Islet of Langerhans (tissue), 1 donor: ENCODE measurements at regions not wholly inside any gene's neighbourhood (a gene's known extent, or its start where the extent isn't known, plus 50 kb on each side); places are given as distances from the start of the nearest gene placed in this dataset.

Experiments
- FAIRE-seq: peaks from one replicate; lab custom pipeline; 2011; peaks lifted over from hg19 to GRCh38; lab: Jason Lieb, UNC

GRCh38 chr13:106794117-106794516 lies 226.2 kb upstream of the ARGLU1 start:
- FAIRE-seq: no peak

DNA sequence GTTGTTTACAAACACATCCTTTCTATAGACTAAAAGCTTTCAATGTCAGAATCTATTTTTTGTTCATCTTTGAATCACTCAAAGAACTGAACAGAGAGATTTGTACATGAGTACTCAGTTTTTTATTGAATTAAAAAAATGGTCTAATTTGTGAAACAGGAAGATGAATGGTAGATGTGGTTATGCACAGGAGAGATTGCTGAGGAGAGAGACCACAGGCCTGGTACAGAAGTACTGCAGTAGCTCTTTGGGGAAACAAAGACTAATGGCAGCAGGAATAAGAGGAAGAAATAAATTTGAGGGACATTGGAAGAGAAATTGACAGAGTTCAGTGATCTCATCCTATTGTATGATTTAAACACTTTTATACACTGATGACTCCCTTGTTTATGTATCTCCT lies 222.0 kb upstream of the ARGLU1 start:
- no peak for FAIRE-seq

- no peak for FAIRE-seq
Observed at GRCh38 chr13:106786006-106786563, 218.1 kb upstream of the ARGLU1 start.

GRCh38 chr13:106774621-106775020 lies 206.7 kb upstream of the ARGLU1 start:
- no peak for FAIRE-seq

DNA sequence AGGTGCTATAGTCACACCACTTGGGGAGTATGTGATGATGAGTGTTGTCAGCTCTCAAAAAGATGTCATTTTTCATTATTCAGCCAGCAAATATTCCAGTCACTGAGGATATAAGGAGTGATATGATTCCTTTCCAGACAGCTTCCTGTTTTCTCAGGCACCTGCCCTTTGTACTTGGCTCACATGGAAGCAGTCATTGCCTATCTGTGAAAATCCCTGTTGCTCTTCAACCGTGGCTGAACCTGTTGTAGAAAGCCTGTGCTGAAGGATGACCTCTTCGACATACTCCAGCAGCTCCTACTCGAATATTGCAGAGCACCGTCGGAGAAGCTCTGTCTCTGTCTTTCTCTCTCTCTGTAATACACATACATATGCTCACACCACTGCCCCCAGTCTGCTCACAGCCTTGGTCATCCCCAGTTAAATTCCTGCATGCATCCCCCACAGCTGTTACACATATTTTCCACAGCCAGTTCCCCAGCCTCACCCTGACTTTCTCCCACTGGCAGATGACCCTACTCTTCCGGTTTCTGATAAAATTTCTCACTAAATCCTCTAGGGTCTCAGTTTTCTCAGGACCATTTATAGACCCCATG lies 204.2 kb upstream of the ARGLU1 start:
- FAIRE-seq: no peak

GRCh38 chr13:106768991-106769390 lies 201.1 kb upstream of the ARGLU1 start:
- FAIRE-seq: no peak

GRCh38 chr13:106762708-106763107 lies 194.8 kb upstream of the ARGLU1 start:
- no peak for FAIRE-seq

DNA sequence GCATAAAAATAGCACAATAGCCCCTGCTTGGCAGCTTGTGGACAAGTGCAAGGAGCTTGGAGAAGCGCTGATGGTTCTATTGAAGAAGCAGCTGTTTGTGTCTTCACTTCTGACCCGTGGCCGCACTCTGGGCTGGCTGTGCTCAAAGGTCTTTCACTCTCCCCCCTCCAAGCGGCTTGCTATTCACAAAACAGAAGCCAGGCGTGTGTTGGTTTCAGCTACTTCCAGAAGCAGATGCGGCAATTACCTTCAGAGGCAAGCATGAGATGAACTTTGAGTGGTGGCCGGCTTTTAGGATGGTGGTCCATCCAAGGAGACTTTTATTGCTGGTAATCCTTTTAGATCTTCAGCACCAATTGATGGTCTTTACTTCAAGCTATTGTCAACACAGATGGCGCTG lies 188.5 kb upstream of the ARGLU1 start:
- no peak for FAIRE-seq

DNA sequence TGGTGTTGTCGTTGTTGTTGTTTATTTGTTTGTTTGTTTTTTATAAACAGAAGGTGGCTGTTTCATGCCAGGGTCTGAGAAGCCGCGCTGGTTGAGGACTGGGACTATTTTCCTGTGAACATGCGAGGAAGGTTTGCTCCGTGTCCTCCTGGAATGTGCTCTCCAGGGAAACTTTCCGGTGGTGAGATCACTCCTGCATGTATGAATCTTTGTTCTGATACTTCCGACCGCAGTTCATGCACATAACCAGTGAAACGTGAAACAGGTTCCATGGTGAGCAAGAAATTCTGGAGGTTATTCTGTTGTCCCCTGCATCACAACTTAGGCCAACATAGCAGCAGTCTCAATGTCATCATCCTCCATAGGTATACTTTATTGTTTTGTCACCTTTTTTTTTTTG lies 187.6 kb upstream of the ARGLU1 start:
- FAIRE-seq: no peak

GRCh38 chr13:106753251-106753650 lies 185.3 kb upstream of the ARGLU1 start:
- FAIRE-seq: no peak

DNA sequence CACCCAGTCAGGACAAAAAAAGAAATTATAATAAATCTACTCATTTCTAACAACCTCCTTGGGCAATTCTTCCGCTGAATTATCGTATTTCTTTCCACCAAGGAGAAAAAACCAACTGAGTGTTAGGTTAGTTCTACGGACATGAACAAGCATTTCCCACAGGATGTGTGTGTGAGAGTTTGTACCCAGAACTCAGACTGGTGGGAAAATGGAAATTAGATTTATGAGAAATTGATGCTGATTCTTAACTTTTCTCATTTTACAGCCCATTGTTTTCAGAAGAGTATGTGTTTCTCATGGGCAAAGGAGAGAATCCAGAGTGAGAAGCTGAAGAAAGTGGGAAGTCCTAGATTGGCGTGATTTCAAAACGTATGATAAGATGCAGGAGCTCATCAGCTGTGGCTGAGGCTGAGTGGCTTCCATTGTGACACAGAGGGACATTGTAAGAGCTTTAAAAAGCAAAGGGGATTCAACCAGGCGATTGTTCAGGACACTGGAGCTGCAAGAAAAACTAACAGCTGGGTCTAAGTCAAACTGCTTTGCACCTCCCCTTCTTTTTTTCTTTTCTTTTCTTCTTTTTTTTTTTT lies 184.7 kb upstream of the ARGLU1 start:
- FAIRE-seq: no peak

DNA sequence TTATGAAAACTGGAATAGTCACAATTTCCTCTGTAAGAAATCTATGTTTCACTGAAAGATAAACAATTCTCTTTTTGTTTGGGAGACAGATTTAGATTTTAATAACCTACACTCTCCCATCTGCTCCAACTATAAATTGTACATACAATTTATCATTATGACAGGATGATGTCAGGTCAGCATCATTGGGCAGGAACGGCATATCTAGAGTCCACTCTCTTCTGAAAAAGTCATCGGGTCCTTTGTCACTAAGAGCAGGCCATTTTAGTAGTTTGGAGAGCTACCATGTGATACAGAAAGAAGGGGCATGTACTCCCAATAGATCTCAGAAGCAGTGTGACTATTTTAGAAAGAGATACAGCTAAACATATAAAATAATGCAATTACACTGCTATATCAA lies 180.8 kb upstream of the ARGLU1 start:
- FAIRE-seq: no peak

GRCh38 chr13:106744516-106744915 lies 176.6 kb upstream of the ARGLU1 start:
- FAIRE-seq: no peak

DNA sequence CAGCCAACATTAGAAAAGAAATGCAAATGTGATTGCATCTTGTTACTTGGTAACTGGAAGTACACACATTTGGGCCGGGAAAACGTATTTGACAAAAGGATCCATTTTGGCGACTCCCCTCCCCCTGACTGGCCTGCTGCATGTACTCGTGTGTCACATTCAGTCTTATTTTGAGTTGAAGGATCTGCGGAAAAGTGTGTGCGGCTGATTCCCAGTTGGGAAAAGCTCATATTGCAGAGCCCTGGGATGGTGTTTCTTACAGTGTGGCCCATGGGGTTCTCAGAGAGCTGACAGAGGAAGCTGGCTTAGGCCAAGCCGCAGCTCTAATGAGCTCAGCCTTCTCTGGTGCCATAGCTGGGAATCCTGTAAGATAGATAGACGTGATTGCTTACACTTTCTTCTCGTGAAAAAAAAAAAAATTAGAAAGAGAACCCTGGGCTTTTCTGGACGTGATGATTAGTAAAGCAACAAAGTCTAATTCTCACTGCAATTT lies 170.3 kb upstream of the ARGLU1 start:
- no peak for FAIRE-seq

GRCh38 chr13:106736941-106737340 lies 169.0 kb upstream of the ARGLU1 start:
- FAIRE-seq: no peak

- no peak for FAIRE-seq
Observed at GRCh38 chr13:106734198-106734597, 166.3 kb upstream of the ARGLU1 start.

DNA sequence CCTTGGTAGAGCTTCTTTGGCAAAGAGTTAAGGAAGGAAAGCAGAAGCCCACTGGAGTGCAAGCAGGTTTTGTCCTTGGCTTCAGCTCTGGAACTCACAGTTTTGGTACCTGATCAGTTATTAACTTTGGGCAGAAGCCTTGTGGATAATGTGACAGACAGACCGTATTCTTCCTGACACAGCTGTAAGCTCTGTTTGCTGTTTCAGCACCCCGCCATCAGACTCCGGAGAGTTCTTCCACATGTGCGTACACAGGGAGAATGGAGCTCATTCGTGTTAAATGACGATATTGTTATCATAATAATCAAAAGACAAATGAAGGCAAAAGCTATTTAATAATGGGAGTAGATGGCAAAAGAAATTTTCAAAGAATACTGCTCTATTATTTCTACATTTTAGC lies 155.1 kb upstream of the ARGLU1 start:
- FAIRE-seq: no peak

DNA sequence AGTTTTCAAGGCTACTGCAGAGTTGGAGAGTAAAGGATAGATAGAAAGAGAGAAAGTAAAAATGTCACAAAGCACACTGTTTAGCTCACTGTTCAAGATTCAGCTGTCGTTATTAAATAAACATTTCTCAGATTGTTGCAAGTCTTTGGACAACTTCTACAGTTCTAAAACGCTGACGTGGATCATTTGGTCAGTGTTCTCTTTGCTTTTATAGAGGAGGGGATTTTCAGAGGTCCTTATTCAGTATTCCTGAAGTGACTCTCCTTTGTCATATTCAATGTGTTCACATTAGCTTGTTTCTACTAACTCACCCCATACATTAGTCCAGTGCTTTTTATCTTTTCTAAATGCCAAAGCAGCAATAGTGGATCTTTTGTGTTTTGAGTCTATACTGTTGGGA lies 154.7 kb upstream of the ARGLU1 start:
- no peak for FAIRE-seq

DNA sequence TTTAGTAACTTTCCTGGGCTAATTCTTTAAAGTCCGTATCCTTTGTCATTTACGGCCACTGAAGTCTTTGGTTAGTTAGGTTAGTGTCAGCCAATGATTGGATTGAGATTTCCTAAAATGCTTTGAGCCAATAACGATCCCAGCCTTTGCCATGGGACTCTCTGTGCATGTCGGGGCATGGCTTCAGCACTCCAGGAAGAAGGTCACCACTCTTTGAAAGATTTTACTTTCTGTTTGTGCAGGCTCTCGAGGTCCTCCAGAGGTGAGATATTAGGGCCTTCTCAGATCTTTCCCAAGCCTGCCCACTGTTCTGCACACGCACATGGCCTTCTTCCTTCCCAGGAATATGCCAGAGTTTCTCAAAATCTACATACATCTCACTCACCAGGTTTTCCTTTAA lies 153.7 kb upstream of the ARGLU1 start:
- no peak for FAIRE-seq

DNA sequence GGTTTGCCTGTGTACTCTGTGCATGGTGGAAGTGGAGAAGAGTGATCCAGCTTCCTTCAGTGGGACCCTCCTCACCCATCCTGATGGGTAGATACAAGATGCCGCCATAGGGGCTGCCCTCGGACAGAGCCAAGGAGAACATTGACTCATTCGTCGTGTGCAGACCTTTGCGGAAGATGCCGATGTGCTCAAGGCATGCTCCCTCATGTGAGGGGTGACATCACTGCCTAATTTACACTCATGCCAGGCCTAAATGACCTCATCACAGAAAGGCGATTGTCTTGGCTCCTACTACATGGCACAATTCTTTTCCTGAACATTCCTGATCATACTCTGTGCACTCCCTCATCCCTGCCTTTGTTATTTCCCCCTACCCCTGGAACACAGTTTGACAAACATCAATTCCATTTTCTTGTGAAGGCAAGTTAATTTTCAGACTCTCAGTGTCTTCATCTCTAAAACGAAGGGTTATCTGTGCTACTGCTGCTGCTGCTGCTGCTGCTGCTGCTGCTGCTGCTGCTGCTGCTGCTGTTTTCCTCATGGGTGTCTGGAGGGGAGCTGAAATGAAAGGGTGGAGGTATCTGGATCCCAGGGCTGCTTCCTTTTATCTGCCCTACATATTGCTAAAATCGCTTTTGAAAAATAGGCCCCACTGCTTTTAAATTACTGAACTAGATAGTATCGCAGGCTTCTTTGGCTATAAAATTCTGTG lies 146.5 kb upstream of the ARGLU1 start:
- no peak for FAIRE-seq

- no peak for FAIRE-seq
Observed at GRCh38 chr13:106712381-106712780, 144.4 kb upstream of the ARGLU1 start.

- no peak for FAIRE-seq
Observed at GRCh38 chr13:106710266-106710665, 142.3 kb upstream of the ARGLU1 start.

DNA sequence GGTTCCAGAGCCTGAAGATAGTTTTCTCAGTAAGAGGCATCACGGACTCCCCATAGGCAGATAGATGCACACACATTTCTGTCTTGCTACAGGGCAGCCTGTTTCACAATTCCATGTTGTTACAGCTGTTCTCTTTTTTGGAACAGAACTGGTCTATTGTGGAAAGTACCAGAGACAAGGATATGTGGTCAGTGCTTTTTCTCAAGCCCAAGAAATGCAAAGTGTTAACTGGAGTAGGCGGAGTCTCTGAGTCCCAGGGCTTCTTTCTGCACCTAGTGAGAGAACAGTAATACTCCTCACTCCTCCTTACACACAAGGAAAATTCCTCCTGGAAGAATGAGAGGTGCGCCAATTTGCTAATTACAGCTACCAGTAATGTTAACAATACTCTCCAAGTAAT lies 141.6 kb upstream of the ARGLU1 start:
- FAIRE-seq: no peak

DNA sequence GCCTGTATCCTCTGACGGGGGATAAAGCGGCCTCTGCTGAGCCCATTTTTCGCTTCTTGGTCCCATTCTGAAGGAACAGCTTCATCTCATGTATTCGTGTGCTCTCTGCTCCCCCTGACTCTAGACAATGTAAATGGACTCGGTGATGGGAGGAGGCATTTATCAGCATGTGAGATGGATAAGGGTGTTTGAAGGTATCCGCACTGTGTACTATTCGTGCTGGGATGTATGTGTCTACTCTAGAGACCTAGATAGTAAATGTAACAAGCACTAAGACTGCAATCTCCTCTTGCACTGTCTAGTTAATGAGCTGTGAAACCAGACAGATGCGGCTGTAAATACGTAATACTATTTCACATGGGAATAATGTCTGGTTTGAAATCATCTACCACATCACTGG lies 134.6 kb upstream of the ARGLU1 start:
- FAIRE-seq: no peak
